ENCODE measurements at regions not wholly inside any gene's neighbourhood (a gene's known extent, or its start where the extent isn't known, plus 50 kb on each side); places are given as distances from the start of the nearest gene placed in this dataset.

- no peaks in the 10 kb centered on the region for H3K4me1 ChIP-seq (ENCODE audit: control insufficient read depth, insufficient read depth, low read length)
- H3K4me3 ChIP-seq (ENCODE audit: low read length), result no peak overlapping the region
- H3K9me3 ChIP-seq (ENCODE audit: control insufficient read depth, low read length), result no peaks in the 10 kb centered on the region
- no peaks in the 10 kb centered on the region for H3K27me3 ChIP-seq (ENCODE audit: control insufficient read depth, insufficient read depth, low read length)
- H3K9ac ChIP-seq (ENCODE audit: low read length), result no peak overlapping the region
- H3K36me3 ChIP-seq (ENCODE audit: control insufficient read depth, insufficient read depth, low read length), result no peaks in the 10 kb centered on the region
Observed at GRCh38 chr3:59446775-59447465, 397.1 kb upstream of the CFAP20DC start.

GRCh38 chr3:59444676-59445075, 394.9 kb upstream of the CFAP20DC start:
- Histone ChIP-seq H3K36me3 (ENCODE audit: control insufficient read depth, insufficient read depth, low read length) (no peaks in the 10 kb centered on the region), H3K4me1 (ENCODE audit: control insufficient read depth, insufficient read depth, low read length) (no peaks in the 10 kb centered on the region), H3K9ac (ENCODE audit: low read length) (no peak overlapping the region), H3K4me3 (ENCODE audit: low read length) (no peak overlapping the region), H3K9me3 (ENCODE audit: control insufficient read depth, low read length) (no peaks in the 10 kb centered on the region), H3K27me3 (ENCODE audit: control insufficient read depth, insufficient read depth, low read length) (no peaks in the 10 kb centered on the region)

- H3K4me3 ChIP-seq (ENCODE audit: low read length), result no peak overlapping the region
- H3K9me3 ChIP-seq (ENCODE audit: control insufficient read depth, low read length), result no peaks in the 10 kb centered on the region
- no peak overlapping the region for H3K9ac ChIP-seq (ENCODE audit: low read length)
- no peaks in the 10 kb centered on the region for H3K36me3 ChIP-seq (ENCODE audit: control insufficient read depth, insufficient read depth, low read length)
- no peaks in the 10 kb centered on the region for H3K4me1 ChIP-seq (ENCODE audit: control insufficient read depth, insufficient read depth, low read length)
- H3K27me3 ChIP-seq (ENCODE audit: control insufficient read depth, insufficient read depth, low read length), result no peaks in the 10 kb centered on the region
Observed at GRCh38 chr3:59444294-59444671, 394.5 kb upstream of the CFAP20DC start.

- Histone ChIP-seq H3K9ac (ENCODE audit: low read length) (no peak overlapping the region), H3K4me1 (ENCODE audit: control insufficient read depth, insufficient read depth, low read length) (no peaks in the 10 kb centered on the region), H3K36me3 (ENCODE audit: control insufficient read depth, insufficient read depth, low read length) (no peaks in the 10 kb centered on the region), H3K27me3 (ENCODE audit: control insufficient read depth, insufficient read depth, low read length) (no peaks in the 10 kb centered on the region), H3K9me3 (ENCODE audit: control insufficient read depth, low read length) (no peaks in the 10 kb centered on the region), H3K4me3 (ENCODE audit: low read length) (no peak overlapping the region)
Observed at GRCh38 chr3:59443618-59444293, 393.9 kb upstream of the CFAP20DC start.

- H3K9ac ChIP-seq (ENCODE audit: low read length), result no peak overlapping the region
- no peaks in the 10 kb centered on the region for H3K27me3 ChIP-seq (ENCODE audit: control insufficient read depth, insufficient read depth, low read length)
- no peaks in the 10 kb centered on the region for H3K36me3 ChIP-seq (ENCODE audit: control insufficient read depth, insufficient read depth, low read length)
- no peaks in the 10 kb centered on the region for H3K4me1 ChIP-seq (ENCODE audit: control insufficient read depth, insufficient read depth, low read length)
- H3K9me3 ChIP-seq (ENCODE audit: control insufficient read depth, low read length), result no peaks in the 10 kb centered on the region
- no peak overlapping the region for H3K4me3 ChIP-seq (ENCODE audit: low read length)
Observed at GRCh38 chr3:59442046-59442445, 392.2 kb upstream of the CFAP20DC start.

- Histone ChIP-seq H3K9ac (ENCODE audit: low read length) (no peak overlapping the region), H3K27me3 (ENCODE audit: control insufficient read depth, insufficient read depth, low read length) (no peaks in the 10 kb centered on the region), H3K9me3 (ENCODE audit: control insufficient read depth, low read length) (no peaks in the 10 kb centered on the region), H3K36me3 (ENCODE audit: control insufficient read depth, insufficient read depth, low read length) (no peaks in the 10 kb centered on the region), H3K4me1 (ENCODE audit: control insufficient read depth, insufficient read depth, low read length) (no peaks in the 10 kb centered on the region), H3K4me3 (ENCODE audit: low read length) (no peak overlapping the region)
Observed at GRCh38 chr3:59440285-59441028, 390.6 kb upstream of the CFAP20DC start.

- no peak overlapping the region for H3K9ac ChIP-seq (ENCODE audit: low read length)
- no peaks in the 10 kb centered on the region for H3K9me3 ChIP-seq (ENCODE audit: control insufficient read depth, low read length)
- H3K4me3 ChIP-seq (ENCODE audit: low read length), result no peak overlapping the region
- no peaks in the 10 kb centered on the region for H3K27me3 ChIP-seq (ENCODE audit: control insufficient read depth, insufficient read depth, low read length)
- H3K36me3 ChIP-seq (ENCODE audit: control insufficient read depth, insufficient read depth, low read length), result no peaks in the 10 kb centered on the region
- H3K4me1 ChIP-seq (ENCODE audit: control insufficient read depth, insufficient read depth, low read length), result no peaks in the 10 kb centered on the region
Observed at GRCh38 chr3:59438492-59438891, 388.7 kb upstream of the CFAP20DC start.

- Histone ChIP-seq H3K4me1 (ENCODE audit: control insufficient read depth, insufficient read depth, low read length) (no peaks in the 10 kb centered on the region), H3K27me3 (ENCODE audit: control insufficient read depth, insufficient read depth, low read length) (no peaks in the 10 kb centered on the region), H3K4me3 (ENCODE audit: low read length) (no peak overlapping the region), H3K9ac (ENCODE audit: low read length) (no peak overlapping the region), H3K9me3 (ENCODE audit: control insufficient read depth, low read length) (no peaks in the 10 kb centered on the region), H3K36me3 (ENCODE audit: control insufficient read depth, insufficient read depth, low read length) (no peaks in the 10 kb centered on the region)
Observed at GRCh38 chr3:59436164-59436958, 386.5 kb upstream of the CFAP20DC start.

- Histone ChIP-seq H3K27me3 (ENCODE audit: control insufficient read depth, insufficient read depth, low read length) (no peaks in the 10 kb centered on the region), H3K9me3 (ENCODE audit: control insufficient read depth, low read length) (no peaks in the 10 kb centered on the region), H3K36me3 (ENCODE audit: control insufficient read depth, insufficient read depth, low read length) (no peaks in the 10 kb centered on the region), H3K4me1 (ENCODE audit: control insufficient read depth, insufficient read depth, low read length) (no peaks in the 10 kb centered on the region), H3K4me3 (ENCODE audit: low read length) (no peak overlapping the region), H3K9ac (ENCODE audit: low read length) (no peak overlapping the region)
Observed at GRCh38 chr3:59433546-59433945, 383.7 kb upstream of the CFAP20DC start.

GRCh38 chr3:59432665-59433064, 382.8 kb upstream of the CFAP20DC start:
- Histone ChIP-seq H3K9ac (ENCODE audit: low read length) (no peak overlapping the region), H3K36me3 (ENCODE audit: control insufficient read depth, insufficient read depth, low read length) (no peaks in the 10 kb centered on the region)

GRCh38 chr3:59430341-59430740, 380.5 kb upstream of the CFAP20DC start:
- Histone ChIP-seq H3K9me3 (ENCODE audit: control insufficient read depth, low read length) (no peaks in the 10 kb centered on the region), H3K36me3 (ENCODE audit: control insufficient read depth, insufficient read depth, low read length) (no peaks in the 10 kb centered on the region), H3K27me3 (ENCODE audit: control insufficient read depth, insufficient read depth, low read length) (no peaks in the 10 kb centered on the region), H3K9ac (ENCODE audit: low read length) (no peak overlapping the region), H3K4me3 (ENCODE audit: low read length) (no peak overlapping the region), H3K4me1 (ENCODE audit: control insufficient read depth, insufficient read depth, low read length) (no peaks in the 10 kb centered on the region)

More at GRCh38 chr3:59432665-59433064, 382.8 kb upstream of the CFAP20DC start:
- no peak overlapping the region for H3K4me3 ChIP-seq (ENCODE audit: low read length)
- H3K27me3 ChIP-seq (ENCODE audit: control insufficient read depth, insufficient read depth, low read length), result no peaks in the 10 kb centered on the region
- no peaks in the 10 kb centered on the region for H3K4me1 ChIP-seq (ENCODE audit: control insufficient read depth, insufficient read depth, low read length)
- H3K9me3 ChIP-seq (ENCODE audit: control insufficient read depth, low read length), result no peaks in the 10 kb centered on the region

All from mucosa of stomach (tissue), 1 donor.